GM19467 (cell line): ENCODE measurements at regions not wholly inside any gene's neighbourhood (a gene's known extent, or its start where the extent isn't known, plus 50 kb on each side); places are given as distances from the start of the nearest gene placed in this dataset.
"Not testable (repeated sequence)": the region's sequence is repeated elsewhere in the genome, so short reads cannot be mapped to it uniquely, and the experiment has no call there.

Experiments used
- ATAC-seq: cut with Tn5 transposase; IDR thresholded peaks from one replicate; pipeline ENCODE4 v1.9.1; 2021; ENCODE audit warnings: mild to moderate bottlenecking, moderate library complexity; ENCODE audit not compliant: unreplicated experiment

GRCh38 chr3:72629191-72629631, 219.0 kb downstream of the SHQ1 start:
- no peak for ATAC-seq

GRCh38 chr3:72628065-72628464, 220.2 kb downstream of the SHQ1 start:
- no peak for ATAC-seq

- no peak for ATAC-seq
Measured at GRCh38 chr3:72627271-72627670, 221.0 kb downstream of the SHQ1 start.

- no peak for ATAC-seq
Measured at GRCh38 chr3:72625602-72626337, 222.5 kb downstream of the SHQ1 start.

- no peak for ATAC-seq
Measured at GRCh38 chr3:72624656-72625055, 223.6 kb downstream of the SHQ1 start.

DNA sequence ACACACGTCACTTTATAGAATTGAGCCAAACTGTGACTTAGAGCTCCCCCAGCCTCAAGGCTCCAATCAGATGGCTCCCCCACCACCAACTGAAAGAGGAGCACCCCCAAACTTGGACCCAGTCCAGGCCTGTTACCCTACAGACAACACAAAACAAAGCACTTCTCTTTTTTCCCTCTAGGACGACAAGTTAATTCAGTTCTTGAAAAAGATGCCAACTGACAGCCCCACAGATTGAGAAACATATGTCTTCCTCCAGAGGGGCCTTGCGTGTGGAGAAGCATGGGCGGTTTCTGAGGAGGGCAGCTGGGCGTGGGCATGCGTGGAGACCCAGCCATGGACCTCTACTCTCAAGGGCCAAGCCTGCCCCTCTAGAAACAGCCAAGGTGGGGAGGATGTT, 229.5 kb downstream of the SHQ1 start:
- no peak for ATAC-seq

DNA sequence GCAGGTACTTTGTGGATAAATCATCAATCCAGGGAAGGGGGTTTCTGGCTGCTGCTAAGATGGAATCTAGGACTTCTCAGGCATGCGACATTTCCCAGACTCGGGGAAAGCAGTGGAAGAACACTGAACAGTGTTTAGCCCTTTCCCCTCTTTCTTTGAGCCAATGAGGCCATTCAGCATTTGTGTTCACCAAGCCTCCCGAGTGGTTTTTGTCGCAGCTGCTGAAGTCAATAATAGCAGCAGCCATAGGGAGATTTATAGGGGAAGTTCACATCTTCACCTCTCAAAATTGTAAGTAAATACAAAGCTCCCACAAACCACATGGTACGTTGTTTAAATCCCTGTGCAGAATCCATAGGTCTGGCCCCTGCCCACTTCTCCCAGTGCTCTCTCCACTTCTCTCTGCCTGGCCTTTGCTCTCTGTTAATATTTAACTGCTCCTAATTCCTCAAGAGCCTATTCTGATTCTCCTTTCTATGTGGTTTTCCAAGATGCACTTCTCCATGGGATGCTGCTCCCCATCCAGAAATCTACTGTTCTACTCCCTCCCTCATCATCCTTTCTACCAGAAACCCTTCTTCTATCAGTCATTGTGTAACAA, 230.7 kb downstream of the SHQ1 start:
- ATAC-seq = no peak

DNA sequence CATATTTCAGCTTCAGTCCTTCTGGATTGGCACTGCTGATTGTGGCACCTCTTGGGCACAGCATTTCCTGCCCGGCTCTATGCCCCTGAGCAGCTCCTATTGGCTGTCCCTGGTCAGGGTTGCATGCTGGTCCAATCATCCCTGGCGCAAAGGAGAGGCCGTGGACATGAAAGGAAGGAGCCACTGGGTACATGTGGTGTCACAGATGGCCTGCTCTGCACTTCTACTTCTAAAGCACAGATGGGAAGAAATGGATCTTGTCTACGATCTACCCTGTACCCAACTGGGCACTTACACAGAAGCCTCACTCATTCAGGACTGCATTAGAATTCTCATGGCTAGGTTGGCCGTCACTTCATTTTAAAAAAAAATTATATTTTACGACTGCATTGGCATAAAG, 232.5 kb downstream of the SHQ1 start:
- no peak for ATAC-seq

DNA sequence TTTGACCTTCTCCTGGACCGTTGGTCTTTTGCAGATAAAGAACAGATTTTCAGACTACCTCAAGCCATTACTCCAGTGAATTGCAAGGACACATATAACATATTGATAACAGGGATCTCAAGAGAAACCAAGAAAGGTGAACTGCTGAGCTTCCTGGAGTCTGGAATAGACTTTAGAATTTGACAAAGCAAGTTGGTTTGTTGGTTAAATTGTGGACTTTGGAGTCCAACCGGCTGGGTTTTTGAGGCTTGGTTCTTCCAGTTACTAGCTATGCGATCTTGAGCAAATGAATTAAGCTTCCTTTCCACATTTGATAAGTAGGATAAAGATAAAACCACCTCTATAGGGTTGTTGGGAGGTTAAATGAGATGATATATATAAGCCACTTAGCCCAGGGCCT, 233.1 kb downstream of the SHQ1 start:
- ATAC-seq = no peak

GRCh38 chr3:72614394-72615074, 233.7 kb downstream of the SHQ1 start:
- ATAC-seq = no peak

DNA sequence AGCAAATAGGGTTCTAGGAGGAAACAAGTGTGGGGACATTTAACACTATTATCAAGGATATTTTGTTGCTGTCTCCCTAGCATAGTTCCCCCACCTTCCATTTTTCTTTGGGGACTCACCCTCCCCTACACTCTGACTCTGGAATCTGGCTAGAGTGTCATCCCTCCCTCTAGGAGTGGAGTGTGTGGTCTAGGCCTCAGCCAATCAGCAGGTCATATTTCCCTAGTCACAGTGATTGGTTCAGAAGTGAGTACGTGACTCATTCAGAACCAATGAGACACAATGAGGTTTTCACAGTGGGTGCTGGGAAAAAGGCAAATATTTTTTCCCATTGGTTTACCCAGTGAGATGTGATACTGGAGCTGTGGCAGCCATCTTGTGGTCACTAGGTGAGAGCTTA, 234.4 kb downstream of the SHQ1 start:
- no peak for ATAC-seq

GRCh38 chr3:72609114-72609513, 239.1 kb downstream of the SHQ1 start:
- not testable (repeated sequence) for ATAC-seq

DNA sequence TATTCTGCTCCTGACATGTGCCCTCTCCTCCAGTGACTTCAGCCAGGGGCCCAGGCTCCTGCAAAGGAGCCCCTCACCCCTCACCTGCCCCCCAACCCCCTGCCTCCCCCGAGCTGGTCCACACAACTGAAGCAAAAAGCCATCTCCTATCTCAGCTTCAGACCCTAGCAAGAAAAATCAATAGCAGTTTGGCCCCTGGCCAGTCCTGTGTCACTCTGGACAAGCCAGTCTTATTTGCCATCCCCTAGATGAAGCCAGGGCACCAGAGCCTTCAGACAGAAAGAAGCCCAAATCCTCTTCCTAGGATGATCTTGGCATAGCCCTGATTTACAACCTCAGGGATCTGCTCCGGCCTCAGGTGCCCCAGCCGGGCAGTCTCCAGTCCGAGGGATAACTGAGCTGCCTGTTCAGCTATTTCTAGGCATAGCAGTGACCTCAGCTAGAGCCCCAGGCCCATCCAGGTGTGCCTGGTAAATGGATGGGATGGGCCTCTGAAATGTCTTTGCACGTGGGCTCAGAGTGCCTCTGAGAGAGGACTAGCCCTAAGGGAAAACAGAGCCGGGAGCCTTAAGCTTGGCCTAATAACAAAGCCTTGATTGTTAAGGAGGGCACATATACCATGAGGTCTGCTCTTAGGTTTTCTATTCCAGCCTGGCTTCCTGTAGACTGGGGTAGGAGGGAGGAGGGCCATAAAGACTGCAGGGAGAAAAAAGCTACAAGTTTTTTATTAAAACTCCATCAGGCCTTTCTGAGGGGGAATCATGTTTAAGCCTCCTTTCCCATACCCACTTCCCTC, 242.0 kb downstream of the SHQ1 start:
- no peak for ATAC-seq

DNA sequence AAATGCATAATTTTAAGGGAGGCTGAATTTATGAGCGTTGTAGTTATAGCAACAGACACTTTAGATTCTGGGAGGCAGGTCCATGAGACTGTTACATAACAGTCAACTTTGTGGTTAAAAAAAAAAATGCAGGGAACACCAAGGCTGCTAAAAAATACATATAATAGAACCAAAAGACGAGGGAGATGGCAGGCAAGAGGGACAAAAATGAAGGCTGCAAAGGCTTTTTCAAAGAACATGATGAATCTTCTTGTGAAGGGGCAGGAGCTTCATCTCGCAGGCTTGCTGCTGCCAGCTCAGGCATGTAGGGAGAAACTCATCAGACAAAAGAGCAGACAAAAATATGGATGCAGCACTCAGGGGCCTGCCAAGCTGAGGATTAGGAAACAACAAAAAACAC, 243.9 kb downstream of the SHQ1 start:
- no peak for ATAC-seq

GRCh38 chr3:72601983-72602750, 246.1 kb downstream of the SHQ1 start:
- no peak for ATAC-seq

- no peak for ATAC-seq
Measured at GRCh38 chr3:72601060-72601459, 247.2 kb downstream of the SHQ1 start.

GRCh38 chr3:72597756-72598195, 250.5 kb downstream of the SHQ1 start:
- ATAC-seq = no peak

DNA sequence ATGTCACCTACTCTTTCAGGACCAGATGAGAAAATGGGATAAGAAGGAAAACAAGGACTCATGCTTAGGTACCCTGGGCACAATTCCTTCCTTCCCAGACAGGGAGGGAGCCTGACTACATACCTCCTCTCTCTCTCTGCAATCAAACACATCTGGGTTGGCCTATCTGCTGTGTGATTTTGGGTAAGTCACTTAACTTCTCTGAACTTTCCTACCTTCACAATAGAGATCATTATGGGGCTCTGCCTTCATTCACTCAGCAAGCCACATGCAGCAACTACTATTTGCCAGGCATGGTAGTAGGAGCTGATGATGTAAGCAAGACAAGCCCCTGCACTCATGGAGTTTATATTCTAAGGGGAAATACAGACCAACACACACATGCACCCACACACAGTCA, 251.2 kb downstream of the SHQ1 start:
- ATAC-seq = no peak

- ATAC-seq = no peak
Measured at GRCh38 chr3:72595927-72596610, 252.2 kb downstream of the SHQ1 start.

GRCh38 chr3:72595376-72595775, 252.9 kb downstream of the SHQ1 start:
- no peak for ATAC-seq
